Loucy (cell line): ENCODE measurements at regions not wholly inside any gene's neighbourhood (a gene's known extent, or its start where the extent isn't known, plus 50 kb on each side); places are given as distances from the start of the nearest gene placed in this dataset.

Experiments
- CTCF ChIP-seq: fragments of 200-600 bp; sonication (generic); conservative IDR thresholded peaks from 2 replicates; pipeline ENCODE4 v1.5.1; 2014; ENCODE audit warnings: mild to moderate bottlenecking, antibody characterized with exemption, low read length
- EZH2phosphoT487 ChIP-seq: fragments of 200-600 bp; IDR thresholded peaks from 2 replicates; pipeline ENCODE4 v1.6.1; 2018; ENCODE audit warnings: antibody characterized with exemption, mild to moderate bottlenecking, moderate library complexity, borderline replicate concordance

GRCh38 chr10:78199005-78199725, 165.5 kb downstream of the RPS24 start:
- TF ChIP-seq CTCF (no peak), EZH2phosphoT487 (no peak)
